HG02798 (cell line): ENCODE measurements at regions not wholly inside any gene's neighbourhood (a gene's known extent, or its start where the extent isn't known, plus 50 kb on each side); places are given as distances from the start of the nearest gene placed in this dataset.
"Not testable (repeated sequence)": the region's sequence is repeated elsewhere in the genome, so short reads cannot be mapped to it uniquely, and the experiment has no call there.

Experiments used
- ATAC-seq: cut with Tn5 transposase; IDR thresholded peaks from one replicate; pipeline ENCODE4 v1.9.1; 2021; ENCODE audit warnings: mild to moderate bottlenecking; ENCODE audit not compliant: unreplicated experiment, poor library complexity

GRCh38 chr16:79834720-79835119 lies 234.2 kb upstream of the MAF start:
- ATAC-seq: no peak

GRCh38 chr16:79834003-79834402 lies 233.5 kb upstream of the MAF start:
- ATAC-seq: not testable (repeated sequence)

- no peak for ATAC-seq
Measured at GRCh38 chr16:79833559-79833958, 233.0 kb upstream of the MAF start.

GRCh38 chr16:79826732-79827475 lies 226.4 kb upstream of the MAF start:
- ATAC-seq: no peak

GRCh38 chr16:79825002-79825401 lies 224.5 kb upstream of the MAF start:
- no peak for ATAC-seq

GRCh38 chr16:79823639-79824038 lies 223.1 kb upstream of the MAF start:
- ATAC-seq: no peak

GRCh38 chr16:79821911-79822310 lies 221.4 kb upstream of the MAF start:
- no peak for ATAC-seq

- no peak for ATAC-seq
Measured at GRCh38 chr16:79816081-79816497, 215.6 kb upstream of the MAF start.

GRCh38 chr16:79815049-79815448 lies 214.5 kb upstream of the MAF start:
- ATAC-seq: no peak

GRCh38 chr16:79814124-79814523 lies 213.6 kb upstream of the MAF start:
- ATAC-seq: no peak

GRCh38 chr16:79811541-79811940 lies 211.0 kb upstream of the MAF start:
- ATAC-seq: no peak

GRCh38 chr16:79810449-79811189 lies 210.1 kb upstream of the MAF start:
- no peak for ATAC-seq

GRCh38 chr16:79809376-79809775 lies 208.8 kb upstream of the MAF start:
- ATAC-seq: no peak

GRCh38 chr16:79808731-79809130 lies 208.2 kb upstream of the MAF start:
- no peak for ATAC-seq

- ATAC-seq: no peak
Measured at GRCh38 chr16:79806757-79807156, 206.2 kb upstream of the MAF start.

- no peak for ATAC-seq
Measured at GRCh38 chr16:79805621-79806020, 205.1 kb upstream of the MAF start.

GRCh38 chr16:79801646-79802045 lies 201.1 kb upstream of the MAF start:
- no peak for ATAC-seq

- ATAC-seq: no peak
Measured at GRCh38 chr16:79800016-79800608, 199.6 kb upstream of the MAF start.

- ATAC-seq: no peak
Measured at GRCh38 chr16:79798416-79799053, 198.0 kb upstream of the MAF start.

- ATAC-seq: no peak
Measured at GRCh38 chr16:79797486-79797885, 196.9 kb upstream of the MAF start.

GRCh38 chr16:79795556-79795955 lies 195.0 kb upstream of the MAF start:
- ATAC-seq: no peak
